A549 (cell line): ENCODE measurements at regions not wholly inside any gene's neighbourhood (a gene's known extent, or its start where the extent isn't known, plus 50 kb on each side); places are given as distances from the start of the nearest gene placed in this dataset.

ENCODE experiments used
- ATAC-seq, 2 experiments: fragments of 200-7000 bp in 1 of 2; fragments of >200 bp in 1 of 2; cut with Nextera tagmentation in 1 of 2; cut with Tn5 transposase in 1 of 2; 3 replicates each; pipeline versions ENCODE4 v1.8.0 to v1.9.1; 2018 to 2020; ENCODE audit warnings: mild to moderate bottlenecking in 1 of 2, moderate library complexity in 1 of 2
- CTCF ChIA-PET: fragments of 300-600 bp; sonication (Branson Sonifier 250); formaldehyde crosslinking; extraction: SDS; loops from one replicate; lab custom pipeline; 2021; ENCODE audit warnings: antibody characterized with exemption, inconsistent platforms; lab: Yijun Ruan, JAX
- POLR2A ChIA-PET: fragments of 350-600 bp; formaldehyde crosslinking; extraction: SDS; loops from one replicate; lab custom pipeline; 2021; ENCODE audit warnings: antibody characterized with exemption, inconsistent platforms; lab: Yijun Ruan, JAX
- DNase-seq, 2 experiments: peaks; one replicate each; pipeline versions ENCODE4 v3.0.0 to v3.0.0-alpha.2; 2011 to 2016; ENCODE audit warnings: low read depth in 1 of 2, low spot score in 1 of 2
- FAIRE-seq: peaks from 2 replicates; lab custom pipeline; 2011; peaks lifted over from hg19 to GRCh38; lab: Jason Lieb, UNC
- H3K27ac ChIP-seq, 2 experiments: fragments of >200 bp; sonication (Bioruptor Twin); formaldehyde crosslinking; 3 replicates each; pipeline ENCODE4 v1.5.1; 2016 to 2017
- H3K4me1 ChIP-seq: fragments of >200 bp; sonication (Bioruptor Twin); formaldehyde crosslinking; 3 replicates; pipeline ENCODE4 v1.6.1; 2016
- H3K4me2 ChIP-seq: fragments of >200 bp; sonication (Bioruptor Twin); formaldehyde crosslinking; 3 replicates; pipeline ENCODE4 v1.6.1; 2016
- H3K4me3 ChIP-seq: fragments of >200 bp; sonication (Bioruptor Twin); formaldehyde crosslinking; 3 replicates; pipeline ENCODE4 v1.5.1; 2016
- H3K9me3 ChIP-seq: fragments of >200 bp; sonication (Bioruptor Twin); formaldehyde crosslinking; 3 replicates; pipeline ENCODE4 v1.6.1; 2016
- CHD2 ChIP-seq: fragments of 150-350 bp; IDR thresholded peaks from 2 replicates; pipeline ENCODE4 v1.6.1; 2014; ENCODE audit warnings: low read length; ENCODE audit not compliant: partially characterized antibody
- EHMT2 ChIP-seq: fragments of 200-600 bp; sonication (generic); IDR thresholded peaks from 2 replicates; pipeline ENCODE4 v1.6.1; 2016; ENCODE audit warnings: antibody characterized with exemption, low read depth, mild to moderate bottlenecking, moderate library complexity
- FOSL2 ChIP-seq, 2 experiments: fragments of 450-650 bp in 1 of 2; fragments of >200 bp in 1 of 2; sonication (Bioruptor Twin) in 1 of 2; formaldehyde crosslinking; IDR thresholded peaks; 2 replicates each; pipeline versions ENCODE4 v1.5.0 to v1.6.1; 2016 to 2020; ENCODE audit warnings: mild to moderate bottlenecking in 1 of 2, moderate library complexity in 1 of 2
- HMGXB4 ChIP-seq: fragments of 250-450 bp; sonication (Bioruptor Pico); IDR thresholded peaks from 2 replicates; pipeline ENCODE4 v1.5.0; 2021; ENCODE audit warnings: mild to moderate bottlenecking, moderate library complexity, borderline replicate concordance
- HOXA7 ChIP-seq: fragments of 250-450 bp; sonication (Bioruptor Pico); IDR thresholded peaks from 2 replicates; pipeline ENCODE4 v1.5.0; 2020; ENCODE audit warnings: mild to moderate bottlenecking, moderate library complexity
- HOXB13 ChIP-seq: fragments of 250-450 bp; sonication (Bioruptor Pico); IDR thresholded peaks from 2 replicates; pipeline ENCODE4 v1.5.0; 2020; ENCODE audit warnings: low read depth, mild to moderate bottlenecking, moderate library complexity
- HOXB5 ChIP-seq: fragments of 250-450 bp; sonication (Bioruptor Pico); IDR thresholded peaks from 2 replicates; pipeline ENCODE4 v1.5.0; 2020; ENCODE audit warnings: mild to moderate bottlenecking, moderate library complexity
- KDM1A ChIP-seq: fragments of 200-600 bp; sonication (generic); IDR thresholded peaks from 2 replicates; pipeline ENCODE4 v1.6.1; 2016; ENCODE audit warnings: low read depth, mild to moderate bottlenecking
- MYC ChIP-seq: IDR thresholded peaks from 2 replicates; pipeline ENCODE4 v1.6.1; 2012; ENCODE audit warnings: mild to moderate bottlenecking, inconsistent platforms, low read length, improper control_type of control experiment, borderline replicate concordance
- NFE2L2 ChIP-seq: fragments of 150-350 bp; conservative IDR thresholded peaks from 2 replicates; pipeline ENCODE4 v1.6.1; 2014; ENCODE audit warnings: low read length
- NPAS2 ChIP-seq: fragments of 250-450 bp; sonication (Bioruptor Pico); IDR thresholded peaks from 2 replicates; pipeline ENCODE4 v1.8.0; 2022; ENCODE audit warnings: mild to moderate bottlenecking, moderate library complexity, borderline replicate concordance
- PHF8 ChIP-seq: fragments of 200-600 bp; sonication (generic); IDR thresholded peaks from 2 replicates; pipeline ENCODE4 v1.6.1; 2016; ENCODE audit warnings: low read depth, mild to moderate bottlenecking, antibody characterized with exemption, moderate library complexity, borderline replicate concordance
- RAD21 ChIP-seq, 2 experiments: fragments of >200 bp in 1 of 2; sonication (Bioruptor Twin) in 1 of 2; formaldehyde crosslinking in 1 of 2; IDR thresholded peaks in 1 of 2; conservative IDR thresholded peaks in 1 of 2; 2 replicates in 1 of 2; 3 replicates in 1 of 2; pipeline ENCODE4 v1.6.1; 2012 to 2018; ENCODE audit warnings: inconsistent platforms in 1 of 2
- RARB ChIP-seq: fragments of 250-450 bp; sonication (Bioruptor Pico); IDR thresholded peaks from 2 replicates; pipeline ENCODE4 v1.8.0; 2021; ENCODE audit warnings: mild to moderate bottlenecking, moderate library complexity
- REST ChIP-seq: fragments of 200-600 bp; sonication (generic); IDR thresholded peaks from 2 replicates; pipeline ENCODE4 v1.6.1; 2016; ENCODE audit warnings: antibody characterized with exemption, mild to moderate bottlenecking, moderate library complexity
- RFX5 ChIP-seq: fragments of 450-650 bp; IDR thresholded peaks from 2 replicates; pipeline ENCODE4 v1.7.1; 2014; ENCODE audit warnings: antibody characterized with exemption, mild to moderate bottlenecking, moderate library complexity
- RNF2 ChIP-seq: fragments of 200-600 bp; sonication (generic); IDR thresholded peaks from 2 replicates; pipeline ENCODE4 v1.6.1; 2016; ENCODE audit warnings: low read depth, mild to moderate bottlenecking, antibody characterized with exemption, moderate library complexity, borderline replicate concordance
- SMC3 ChIP-seq: fragments of >200 bp; sonication (Bioruptor Twin); formaldehyde crosslinking; IDR thresholded peaks from 3 replicates; pipeline ENCODE4 v1.6.1; 2018; ENCODE audit warnings: inconsistent platforms
- TFCP2L1 ChIP-seq: fragments of 250-450 bp; sonication (Bioruptor Pico); IDR thresholded peaks from 2 replicates; pipeline ENCODE4 v1.5.0; 2021; ENCODE audit warnings: mild to moderate bottlenecking
- ZC3H11A ChIP-seq: fragments of 450-650 bp; IDR thresholded peaks from 2 replicates; pipeline ENCODE4 v1.6.1; 2014; ENCODE audit warnings: antibody characterized with exemption, mild to moderate bottlenecking
- ZFP36 ChIP-seq: fragments of 450-650 bp; IDR thresholded peaks from 2 replicates; pipeline ENCODE4 v1.6.1; 2014; ENCODE audit warnings: borderline replicate concordance; ENCODE audit not compliant: partially characterized antibody
- ZNF302 ChIP-seq: fragments of 250-450 bp; sonication (Bioruptor Pico); IDR thresholded peaks from 2 replicates; pipeline ENCODE4 v1.9.0; 2021; ENCODE audit warnings: inconsistent platforms, mild to moderate bottlenecking, moderate library complexity
- WGBS: methylation state at CpG from one replicate; pipeline ENCODE4 v1.1.6; 2017; ENCODE audit errors: missing lambda C conversion rate; 5-methylcytosine and 5-hydroxymethylcytosine counted together

GRCh38 chr20:55159230-55159629, 683.8 kb downstream of the DOK5 start:
- CTCF ChIA-PET: interaction anchor here (0.9 kb wide), 1 partner anchor 14 kb away, joined by 3 read pairs; no protein-coding TSS in a partner anchor
- no peak for DNase-seq
- FAIRE-seq: no peak

GRCh38 chr20:55158446-55158845, 683.1 kb downstream of the DOK5 start:
- Histone ChIP-seq H3K4me3 (no peak overlapping the region), H3K4me1 (no peaks in the 10 kb centered on the region), H3K9me3 (no peaks in the 10 kb centered on the region), H3K27ac (no peak overlapping the region), H3K4me2 (no peak overlapping the region)
- DNase-seq: no peak
- POLR2A ChIA-PET: no interaction called here
- TF ChIP-seq PHF8: no peak
- TF ChIP-seq KDM1A: no peak
- TF ChIP-seq SMC3: no peak
- TF ChIP-seq ZFP36: no peak
- no peak for ATAC-seq
- no peak for FAIRE-seq
- CTCF ChIA-PET: interaction anchor here (0.9 kb wide), 1 partner anchor 14 kb away, joined by 3 read pairs; no protein-coding TSS in a partner anchor
- WGBS: 49% methylated on average over 2 of the region's 2 CpGs

More at GRCh38 chr20:55159230-55159629, 683.8 kb downstream of the DOK5 start:
- no peak for TF ChIP-seq ZC3H11A
- TF ChIP-seq HOXA7: no peak
- no peak for TF ChIP-seq HOXB5 (CRISPR knock-in tag)
- no peak for TF ChIP-seq FOSL2 (IDR thresholded peaks at IDR 0.05)
- no peak for TF ChIP-seq FOSL2 (CRISPR knock-in tag; IDR thresholded peaks at IDR 0.05)
- TF ChIP-seq HMGXB4 (CRISPR knock-in tag): no peak
- no peak for TF ChIP-seq RARB (CRISPR knock-in tag)
- TF ChIP-seq ZNF302 (CRISPR knock-in tag): no peak
- no peak for TF ChIP-seq REST
- TF ChIP-seq KDM1A: no peak
- TF ChIP-seq, all 56 proteins: peak for 0
- 9% methylated on average over 3 of the region's 3 CpGs for WGBS
- Histone ChIP-seq H3K9me3 (no peaks in the 10 kb centered on the region), H3K4me2 (no peak overlapping the region), H3K4me1 (no peaks in the 10 kb centered on the region), H3K4me3 (no peak overlapping the region), H3K27ac (no peak overlapping the region)
- ATAC-seq: no peak
- POLR2A ChIA-PET: no interaction called here

GRCh38 chr20:55155360-55155759, 680.0 kb downstream of the DOK5 start:
- Histone ChIP-seq H3K9me3 (no peaks in the 10 kb centered on the region), H3K4me2 (no peak overlapping the region), H3K4me1 (no peaks in the 10 kb centered on the region), H3K4me3 (no peak overlapping the region), H3K27ac (no peak overlapping the region)
- FAIRE-seq (no peak), DNase-seq (no peak), ATAC-seq (no peak)
- TF ChIP-seq NPAS2 (CRISPR knock-in tag): no peak
- TF ChIP-seq RNF2: no peak
- TF ChIP-seq MYC: no peak
- no peak for TF ChIP-seq TFCP2L1 (CRISPR knock-in tag)
- no peak for TF ChIP-seq NFE2L2
- TF ChIP-seq CHD2: no peak
- TF ChIP-seq EHMT2: no peak
- TF ChIP-seq RFX5: no peak
- TF ChIP-seq ZFP36: no peak
- TF ChIP-seq HOXB13 (CRISPR knock-in tag): no peak
- TF ChIP-seq RAD21 (conservative IDR thresholded peaks at IDR 0.05 in 1 of 2, IDR thresholded peaks at IDR 0.05 in 1 of 2): no peak
- ChIA-PET POLR2A (no interaction called here), CTCF (no interaction called here)
